HG02588 (cell line): ENCODE measurements at regions not wholly inside any gene's neighbourhood (a gene's known extent, or its start where the extent isn't known, plus 50 kb on each side); places are given as distances from the start of the nearest gene placed in this dataset.

Source experiments
- ATAC-seq: cut with Tn5 transposase; IDR thresholded peaks from one replicate; pipeline ENCODE4 v1.9.1; 2021; ENCODE audit warnings: mild to moderate bottlenecking, moderate library complexity; ENCODE audit not compliant: unreplicated experiment

- no peak for ATAC-seq
Observed at GRCh38 chr1:57957576-57957975, 533.7 kb upstream of the DAB1 start.

- ATAC-seq = no peak
Observed at GRCh38 chr1:57951390-57951789, 527.5 kb upstream of the DAB1 start.

- no peak for ATAC-seq
Observed at GRCh38 chr1:57949168-57949567, 525.3 kb upstream of the DAB1 start.

- ATAC-seq = no peak
Observed at GRCh38 chr1:57947471-57947870, 523.6 kb upstream of the DAB1 start.

- ATAC-seq = no peak
Observed at GRCh38 chr1:57945045-57945444, 521.2 kb upstream of the DAB1 start.

GRCh38 chr1:57943365-57943764 is 519.5 kb upstream of the DAB1 start:
- no peak for ATAC-seq

GRCh38 chr1:57934745-57935144 is 510.9 kb upstream of the DAB1 start:
- no peak for ATAC-seq

GRCh38 chr1:57927003-57927402 is 503.1 kb upstream of the DAB1 start:
- no peak for ATAC-seq

- no peak for ATAC-seq
Observed at GRCh38 chr1:57926025-57926552, 502.2 kb upstream of the DAB1 start.

GRCh38 chr1:57925226-57925625 is 501.4 kb upstream of the DAB1 start:
- no peak for ATAC-seq

- ATAC-seq = no peak
Observed at GRCh38 chr1:57922130-57922529, 498.3 kb upstream of the DAB1 start.

GRCh38 chr1:57916041-57916440 is 492.2 kb upstream of the DAB1 start:
- ATAC-seq = no peak

- no peak for ATAC-seq
Observed at GRCh38 chr1:57911427-57911826, 487.6 kb upstream of the DAB1 start.

- ATAC-seq = no peak
Observed at GRCh38 chr1:57910782-57911181, 486.9 kb upstream of the DAB1 start.

- no peak for ATAC-seq
Observed at GRCh38 chr1:57910305-57910704, 486.4 kb upstream of the DAB1 start.

- ATAC-seq = no peak
Observed at GRCh38 chr1:57908147-57908890, 484.5 kb upstream of the DAB1 start.

- ATAC-seq = no peak
Observed at GRCh38 chr1:57901208-57901919, 477.5 kb upstream of the DAB1 start.

- ATAC-seq = no peak
Observed at GRCh38 chr1:57898531-57898930, 474.7 kb upstream of the DAB1 start.

GRCh38 chr1:57897581-57897980 is 473.7 kb upstream of the DAB1 start:
- ATAC-seq = no peak

- no peak for ATAC-seq
Observed at GRCh38 chr1:57894315-57894714, 470.5 kb upstream of the DAB1 start.

GRCh38 chr1:57889676-57890320 is 465.9 kb upstream of the DAB1 start:
- no peak for ATAC-seq
